ENCODE measurements at regions not wholly inside any gene's neighbourhood (a gene's known extent, or its start where the extent isn't known, plus 50 kb on each side); places are given as distances from the start of the nearest gene placed in this dataset.

DNA sequence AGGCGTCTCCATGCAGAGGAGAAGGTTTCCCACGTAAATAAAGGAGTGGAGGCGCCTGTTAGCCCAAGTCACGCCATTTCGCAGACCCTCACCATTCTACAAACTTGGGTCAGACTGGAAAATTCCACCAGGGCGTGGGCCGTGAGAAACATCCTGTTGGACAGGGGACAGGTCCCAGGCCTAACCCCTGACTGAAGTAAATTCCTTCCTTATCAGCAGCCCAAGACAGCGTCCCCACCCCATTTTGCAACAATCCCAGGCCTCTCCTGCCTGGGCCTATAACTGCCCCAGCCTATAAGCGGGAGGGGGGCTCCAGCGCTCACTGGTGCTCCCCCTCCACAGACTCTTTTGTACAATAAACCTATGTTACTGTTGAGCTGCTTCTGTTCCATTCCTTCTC lies 57.3 kb upstream of the CBLN2 start:
- TF ChIP-seq, protein P1, sequence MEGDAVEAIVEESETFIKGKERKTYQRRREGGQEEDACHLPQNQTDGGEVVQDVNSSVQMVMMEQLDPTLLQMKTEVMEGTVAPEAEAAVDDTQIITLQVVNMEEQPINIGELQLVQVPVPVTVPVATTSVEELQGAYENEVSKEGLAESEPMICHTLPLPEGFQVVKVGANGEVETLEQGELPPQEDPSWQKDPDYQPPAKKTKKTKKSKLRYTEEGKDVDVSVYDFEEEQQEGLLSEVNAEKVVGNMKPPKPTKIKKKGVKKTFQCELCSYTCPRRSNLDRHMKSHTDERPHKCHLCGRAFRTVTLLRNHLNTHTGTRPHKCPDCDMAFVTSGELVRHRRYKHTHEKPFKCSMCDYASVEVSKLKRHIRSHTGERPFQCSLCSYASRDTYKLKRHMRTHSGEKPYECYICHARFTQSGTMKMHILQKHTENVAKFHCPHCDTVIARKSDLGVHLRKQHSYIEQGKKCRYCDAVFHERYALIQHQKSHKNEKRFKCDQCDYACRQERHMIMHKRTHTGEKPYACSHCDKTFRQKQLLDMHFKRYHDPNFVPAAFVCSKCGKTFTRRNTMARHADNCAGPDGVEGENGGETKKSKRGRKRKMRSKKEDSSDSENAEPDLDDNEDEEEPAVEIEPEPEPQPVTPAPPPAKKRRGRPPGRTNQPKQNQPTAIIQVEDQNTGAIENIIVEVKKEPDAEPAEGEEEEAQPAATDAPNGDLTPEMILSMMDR (IDR thresholded peaks at IDR 0.05), result no peak
- no peak for TF ChIP-seq EP300 (IDR thresholded peaks at IDR 0.05)
- TF ChIP-seq POLR2A (IDR thresholded peaks at IDR 0.05; ENCODE audit: low read depth), result no peak
- no peak overlapping the region for H3K27ac ChIP-seq (replicated peaks in 1 of 4)
- DNase-seq (ENCODE audit: extremely low spot score), result no peak
- 84% methylated on average over 10 of the region's 10 CpGs for WGBS
- H3K9me3 ChIP-seq, result no peaks in the 10 kb centered on the region
- H3K4me3 ChIP-seq, result no peak overlapping the region
- no peaks in the 10 kb centered on the region for H3K36me3 ChIP-seq
- no peaks in the 10 kb centered on the region for H3K27me3 ChIP-seq
- intact Hi-C loops (cut with DNase I), result no loop called here
- H3K4me1 ChIP-seq, result no peaks in the 10 kb centered on the region

Data from esophagus muscularis mucosa (tissue), 4 donors.